Ovary (tissue), 3 donors: ENCODE measurements at regions not wholly inside any gene's neighbourhood (a gene's known extent, or its start where the extent isn't known, plus 50 kb on each side); places are given as distances from the start of the nearest gene placed in this dataset.

Source experiments
- CTCF ChIP-seq, 3 donors: fragments of 450-650 bp in 2 of 3; fragments of 200-600 bp in 1 of 3; IDR thresholded peaks; one replicate each; pipeline versions ENCODE4 v1.5.1 to v1.8.0; 2016 to 2022; ENCODE audit warnings: antibody characterized with exemption in 3 of 3, mild to moderate bottlenecking in 1 of 3
- EP300 ChIP-seq: sonication (generic); formaldehyde crosslinking; IDR thresholded peaks from one replicate; pipeline ENCODE4 v1.6.1; 2017; ENCODE audit warnings: antibody characterized with exemption
- donor health status: DM: no; HTN: no; CAD: no.

- TF ChIP-seq EP300 = no peak
- no peak for TF ChIP-seq CTCF (IDR thresholded peaks at IDR 0.05)
Observed at GRCh38 chr2:239675826-239676715, 275.3 kb upstream of the HDAC4 start.
